Liver (tissue), 8 donors: ENCODE measurements at regions not wholly inside any gene's neighbourhood (a gene's known extent, or its start where the extent isn't known, plus 50 kb on each side); places are given as distances from the start of the nearest gene placed in this dataset.

ENCODE experiments used
- DNase-seq: peaks from one replicate; pipeline ENCODE4 v3.0.0-alpha.2; 2017; ENCODE audit warnings: low spot score
- H3K27ac ChIP-seq, 2 donors: one replicate each; pipeline ENCODE4 v1.7.0; 2013; ENCODE audit warnings: inconsistent platforms in 2 of 2, low read length in 2 of 2, control low read depth in 1 of 2, low read depth in 1 of 2, mild to moderate bottlenecking in 1 of 2
- H3K27me3 ChIP-seq, 4 donors: one replicate each; pipeline versions ENCODE4 v1.6.1 to v1.7.0; 2013; ENCODE audit warnings: low read length in 3 of 4, inconsistent platforms in 1 of 4, mild to moderate bottlenecking in 1 of 4, moderate library complexity in 1 of 4; ENCODE audit not compliant: control insufficient read depth in 4 of 4, insufficient read depth in 4 of 4
- H3K36me3 ChIP-seq, 4 donors: one replicate each; pipeline versions ENCODE4 v1.6.1 to v1.7.0; 2013; ENCODE audit warnings: low read length in 3 of 4, mild to moderate bottlenecking in 3 of 4, low read depth in 1 of 4, moderate library complexity in 1 of 4; ENCODE audit not compliant: control insufficient read depth in 4 of 4, insufficient read depth in 3 of 4
- H3K4me1 ChIP-seq, 4 donors: one replicate each; pipeline versions ENCODE4 v1.6.1 to v1.7.0; 2013; ENCODE audit warnings: low read length in 3 of 4, mild to moderate bottlenecking in 3 of 4, moderate library complexity in 1 of 4; ENCODE audit not compliant: control insufficient read depth in 4 of 4, insufficient read depth in 4 of 4
- H3K4me3 ChIP-seq, 3 donors: one replicate each; pipeline versions ENCODE4 v1.6.1 to v1.7.0; 2013; ENCODE audit warnings: low read length in 3 of 3, control low read depth in 1 of 3, low read depth in 1 of 3, mild to moderate bottlenecking in 1 of 3
- H3K9ac ChIP-seq, 2 donors: one replicate each; pipeline ENCODE4 v1.7.0; 2013; ENCODE audit warnings: low read length in 2 of 2, mild to moderate bottlenecking in 2 of 2, moderate library complexity in 2 of 2, control low read depth in 1 of 2, low read depth in 1 of 2
- H3K9me3 ChIP-seq, 4 donors: one replicate each; pipeline versions ENCODE4 v1.6.1 to v1.7.0; 2013; ENCODE audit warnings: low read length in 3 of 4; ENCODE audit not compliant: control insufficient read depth in 4 of 4
- CTCF ChIP-seq: fragments of 150-350 bp; IDR thresholded peaks from 2 replicates; pipeline ENCODE4 v1.5.1; 2017; ENCODE audit warnings: improper control_type of control experiment, low read depth, low read length; ENCODE audit not compliant: missing input control
- EGR1 ChIP-seq, 2 donors: IDR thresholded peaks; 2 replicates each; pipeline ENCODE4 v1.6.1; 2016 to 2018; ENCODE audit warnings: antibody characterized with exemption in 2 of 2, low read depth in 2 of 2
- GABPA ChIP-seq, 2 donors: IDR thresholded peaks in 1 of 2; conservative IDR thresholded peaks in 1 of 2; 2 replicates each; pipeline ENCODE4 v1.6.1; 2016; ENCODE audit warnings: antibody characterized with exemption in 2 of 2, mild to moderate bottlenecking in 1 of 2, moderate library complexity in 1 of 2
- HNF4A ChIP-seq, 2 donors: conservative IDR thresholded peaks; 2 replicates each; pipeline ENCODE4 v1.6.1; 2016; ENCODE audit warnings: antibody characterized with exemption in 2 of 2, mild to moderate bottlenecking in 2 of 2
- HNF4G ChIP-seq: IDR thresholded peaks from 2 replicates; pipeline ENCODE4 v1.6.1; 2016; ENCODE audit warnings: antibody characterized with exemption
- JUND ChIP-seq, 2 donors: IDR thresholded peaks; 2 replicates each; pipeline ENCODE4 v1.6.1; 2016; ENCODE audit warnings: antibody characterized with exemption in 2 of 2
- MAX ChIP-seq: IDR thresholded peaks from 2 replicates; pipeline ENCODE4 v1.6.1; 2016; ENCODE audit warnings: antibody characterized with exemption
- NR2F2 ChIP-seq: IDR thresholded peaks from 2 replicates; pipeline ENCODE4 v1.6.1; 2016; ENCODE audit warnings: antibody characterized with exemption
- RAD21 ChIP-seq, 2 donors: IDR thresholded peaks; 2 replicates each; pipeline ENCODE4 v1.6.1; 2016; ENCODE audit warnings: antibody characterized with exemption in 2 of 2, mild to moderate bottlenecking in 2 of 2
- RXRA ChIP-seq, 2 donors: IDR thresholded peaks; 2 replicates each; pipeline ENCODE4 v1.6.1; 2017 to 2018; ENCODE audit warnings: antibody characterized with exemption in 2 of 2, mild to moderate bottlenecking in 1 of 2
- YY1 ChIP-seq: IDR thresholded peaks from 2 replicates; pipeline ENCODE4 v1.6.1; 2016; ENCODE audit warnings: antibody characterized with exemption, mild to moderate bottlenecking
- WGBS: extraction: QIAGEN DNeasy Blood & Tissue Kit; methylation state at CpG from one replicate; pipeline ENCODE4 v1.1.7; 2013; 5-methylcytosine and 5-hydroxymethylcytosine counted together
- donor health status: healthy.
- donor health status: healthy.
- donor health status: healthy.
- donor health status: healthy.
- donor health status: healthy.

GRCh38 chr1:103180660-103181059 is 72.3 kb upstream of the COL11A1 start:
- DNase-seq = no peak
- H3K4me1 ChIP-seq = no peaks in the 10 kb centered on the region
- no peak overlapping the region for H3K27ac ChIP-seq
- H3K27me3 ChIP-seq = no peaks in the 10 kb centered on the region
- no peaks in the 10 kb centered on the region for H3K36me3 ChIP-seq
- no peak for TF ChIP-seq NR2F2
- TF ChIP-seq JUND (IDR thresholded peaks at IDR 0.05) = no peak
- TF ChIP-seq RAD21 (IDR thresholded peaks at IDR 0.05) = no peak
- TF ChIP-seq HNF4A (conservative IDR thresholded peaks at IDR 0.05) = no peak
- no peak for TF ChIP-seq EGR1 (IDR thresholded peaks at IDR 0.05; ENCODE audit: low read depth in 2 of 2)
- no peak for TF ChIP-seq MAX
- TF ChIP-seq RXRA (IDR thresholded peaks at IDR 0.05) = no peak
- no peak for TF ChIP-seq YY1
- no peak overlapping the region for H3K4me3 ChIP-seq
- no peak overlapping the region for H3K9ac ChIP-seq
- WGBS = 38% methylated on average over 3 of the region's 3 CpGs
- no peaks in the 10 kb centered on the region for H3K9me3 ChIP-seq

- no peaks in the 10 kb centered on the region for H3K36me3 ChIP-seq
- no peak for TF ChIP-seq CTCF
- no peak for TF ChIP-seq HNF4G
- no peak for TF ChIP-seq GABPA (IDR thresholded peaks at IDR 0.05 in 1 of 2, conservative IDR thresholded peaks at IDR 0.05 in 1 of 2)
- no peak for TF ChIP-seq EGR1 (IDR thresholded peaks at IDR 0.05; ENCODE audit: low read depth in 2 of 2)
- no peak for TF ChIP-seq JUND (IDR thresholded peaks at IDR 0.05)
- WGBS = 66% methylated on average over 6 of the region's 6 CpGs
- no peak overlapping the region for H3K4me3 ChIP-seq
- H3K27me3 ChIP-seq = no peaks in the 10 kb centered on the region
- no peaks in the 10 kb centered on the region for H3K9me3 ChIP-seq
- no peak overlapping the region for H3K27ac ChIP-seq
- H3K9ac ChIP-seq = no peak overlapping the region
- DNase-seq = no peak
- H3K4me1 ChIP-seq = no peaks in the 10 kb centered on the region
Observed at GRCh38 chr1:103177108-103177775, 68.9 kb upstream of the COL11A1 start.

- no peak for TF ChIP-seq GABPA (IDR thresholded peaks at IDR 0.05 in 1 of 2, conservative IDR thresholded peaks at IDR 0.05 in 1 of 2)
- H3K4me1 ChIP-seq = no peaks in the 10 kb centered on the region
- H3K27ac ChIP-seq = no peak overlapping the region
- no peaks in the 10 kb centered on the region for H3K9me3 ChIP-seq
- no peak overlapping the region for H3K4me3 ChIP-seq
- H3K27me3 ChIP-seq = no peaks in the 10 kb centered on the region
- H3K9ac ChIP-seq = no peak overlapping the region
- 46% methylated on average over 1 of the region's 1 CpG for WGBS
- no peak for DNase-seq
- no peaks in the 10 kb centered on the region for H3K36me3 ChIP-seq
Observed at GRCh38 chr1:103171041-103171590, 62.8 kb upstream of the COL11A1 start.

GRCh38 chr1:103170609-103171008 is 62.3 kb upstream of the COL11A1 start:
- Histone ChIP-seq H3K4me1 (no peaks in the 10 kb centered on the region), H3K27ac (no peak overlapping the region), H3K36me3 (no peaks in the 10 kb centered on the region), H3K27me3 (no peaks in the 10 kb centered on the region), H3K9ac (no peak overlapping the region), H3K4me3 (no peak overlapping the region), H3K9me3 (no peaks in the 10 kb centered on the region)
- DNase-seq = no peak
- TF ChIP-seq EGR1 (IDR thresholded peaks at IDR 0.05; ENCODE audit: low read depth in 2 of 2) (no peak), JUND (IDR thresholded peaks at IDR 0.05) (no peak), HNF4G (no peak)
- WGBS = 89% methylated on average over 7 of the region's 7 CpGs
